ENCODE measurements at regions not wholly inside any gene's neighbourhood (a gene's known extent, or its start where the extent isn't known, plus 50 kb on each side); places are given as distances from the start of the nearest gene placed in this dataset.

DNA sequence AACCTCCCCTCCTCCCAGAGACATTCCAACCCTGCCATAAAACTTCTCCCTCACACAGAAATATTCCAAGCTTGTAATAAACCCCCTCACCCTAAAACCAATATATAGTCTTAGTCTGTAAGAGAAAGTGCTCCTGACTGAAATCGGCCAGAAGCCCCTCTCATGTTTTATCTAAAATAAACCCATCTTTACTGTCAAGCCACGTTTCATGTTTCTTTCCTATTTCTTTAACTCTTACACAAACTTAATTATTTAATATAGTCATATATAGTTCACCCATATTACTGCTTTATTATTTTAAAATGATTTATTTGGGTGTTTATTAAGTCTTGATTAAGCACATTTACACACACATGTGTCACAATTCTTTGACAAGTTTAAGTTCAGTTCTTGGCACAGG lies 191.3 kb upstream of the AADAT start:
- Histone ChIP-seq H3K4me1 (ENCODE audit: control insufficient read depth in 1 of 2, insufficient read depth in 2 of 2, low read length in 2 of 2) (no peaks in the 10 kb centered on the region), H3K9me2 (ENCODE audit: insufficient read depth) (no peaks in the 10 kb centered on the region), H3K9ac (ENCODE audit: low read length) (no peak overlapping the region), H4K20me1 (ENCODE audit: insufficient read depth) (no peaks in the 10 kb centered on the region), H3K79me2 (ENCODE audit: insufficient read depth, low read length) (no peaks in the 10 kb centered on the region), H3K27ac (ENCODE audit: low read depth, low read length) (no peak overlapping the region), H3K4me3 (replicated peaks in 1 of 2; ENCODE audit: low read depth in 1 of 2, low read length in 2 of 2) (no peak overlapping the region), H2AFZ (ENCODE audit: low read depth, low read length, poor library complexity, severe bottlenecking) (no peak overlapping the region), H3K4me2 (ENCODE audit: low read length) (no peak overlapping the region), H3K9me3 (ENCODE audit: control insufficient read depth in 1 of 2, insufficient read depth in 1 of 2, low read depth in 1 of 2, low read length in 2 of 2) (no peaks in the 10 kb centered on the region), H3K36me3 (ENCODE audit: control insufficient read depth in 1 of 2, insufficient read depth in 2 of 2, low read length in 2 of 2) (no peaks in the 10 kb centered on the region), H3K27me3 (ENCODE audit: insufficient read depth, low read length) (no peaks in the 10 kb centered on the region)
- ChIA-PET POLR2A (no interaction called here), CTCF (no interaction called here), RAD21 (ENCODE audit: low non-redundant PET in 1 of 2, low total read pairs in 2 of 2, uncharacterized antibody in 2 of 2, unreplicated experiment in 2 of 2) (no interaction called here)
- no peak for TF ChIP-seq JUND (IDR thresholded peaks at IDR 0.05)
- TF ChIP-seq ZBTB33 (IDR thresholded peaks at IDR 0.05; ENCODE audit: extremely low read depth, insufficient replicate concordance, low read length) = no peak
- no peak for TF ChIP-seq EZH2 (IDR thresholded peaks at IDR 0.05)
- TF ChIP-seq SRF (IDR thresholded peaks at IDR 0.05; ENCODE audit: low read depth) = no peak
- TF ChIP-seq SP1 (IDR thresholded peaks at IDR 0.05; ENCODE audit: low read depth) = no peak
- TF ChIP-seq MAX (IDR thresholded peaks at IDR 0.05) = no peak
- TF ChIP-seq POLR2AphosphoS5 (IDR thresholded peaks at IDR 0.05; ENCODE audit: low read depth, low read length) = no peak
- TF ChIP-seq CBX3 (IDR thresholded peaks at IDR 0.05; ENCODE audit: low read depth) = no peak
- no peak for TF ChIP-seq FOSL1 (IDR thresholded peaks at IDR 0.05; ENCODE audit: low read depth)
- no peak for TF ChIP-seq ZNF274 (IDR thresholded peaks at IDR 0.05; ENCODE audit: low read depth, low read length)
- TF ChIP-seq, protein P1, sequence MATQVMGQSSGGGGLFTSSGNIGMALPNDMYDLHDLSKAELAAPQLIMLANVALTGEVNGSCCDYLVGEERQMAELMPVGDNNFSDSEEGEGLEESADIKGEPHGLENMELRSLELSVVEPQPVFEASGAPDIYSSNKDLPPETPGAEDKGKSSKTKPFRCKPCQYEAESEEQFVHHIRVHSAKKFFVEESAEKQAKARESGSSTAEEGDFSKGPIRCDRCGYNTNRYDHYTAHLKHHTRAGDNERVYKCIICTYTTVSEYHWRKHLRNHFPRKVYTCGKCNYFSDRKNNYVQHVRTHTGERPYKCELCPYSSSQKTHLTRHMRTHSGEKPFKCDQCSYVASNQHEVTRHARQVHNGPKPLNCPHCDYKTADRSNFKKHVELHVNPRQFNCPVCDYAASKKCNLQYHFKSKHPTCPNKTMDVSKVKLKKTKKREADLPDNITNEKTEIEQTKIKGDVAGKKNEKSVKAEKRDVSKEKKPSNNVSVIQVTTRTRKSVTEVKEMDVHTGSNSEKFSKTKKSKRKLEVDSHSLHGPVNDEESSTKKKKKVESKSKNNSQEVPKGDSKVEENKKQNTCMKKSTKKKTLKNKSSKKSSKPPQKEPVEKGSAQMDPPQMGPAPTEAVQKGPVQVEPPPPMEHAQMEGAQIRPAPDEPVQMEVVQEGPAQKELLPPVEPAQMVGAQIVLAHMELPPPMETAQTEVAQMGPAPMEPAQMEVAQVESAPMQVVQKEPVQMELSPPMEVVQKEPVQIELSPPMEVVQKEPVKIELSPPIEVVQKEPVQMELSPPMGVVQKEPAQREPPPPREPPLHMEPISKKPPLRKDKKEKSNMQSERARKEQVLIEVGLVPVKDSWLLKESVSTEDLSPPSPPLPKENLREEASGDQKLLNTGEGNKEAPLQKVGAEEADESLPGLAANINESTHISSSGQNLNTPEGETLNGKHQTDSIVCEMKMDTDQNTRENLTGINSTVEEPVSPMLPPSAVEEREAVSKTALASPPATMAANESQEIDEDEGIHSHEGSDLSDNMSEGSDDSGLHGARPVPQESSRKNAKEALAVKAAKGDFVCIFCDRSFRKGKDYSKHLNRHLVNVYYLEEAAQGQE (IDR thresholded peaks at IDR 0.05; ENCODE audit: low read depth) = no peak
- TF ChIP-seq, protein P2, sequence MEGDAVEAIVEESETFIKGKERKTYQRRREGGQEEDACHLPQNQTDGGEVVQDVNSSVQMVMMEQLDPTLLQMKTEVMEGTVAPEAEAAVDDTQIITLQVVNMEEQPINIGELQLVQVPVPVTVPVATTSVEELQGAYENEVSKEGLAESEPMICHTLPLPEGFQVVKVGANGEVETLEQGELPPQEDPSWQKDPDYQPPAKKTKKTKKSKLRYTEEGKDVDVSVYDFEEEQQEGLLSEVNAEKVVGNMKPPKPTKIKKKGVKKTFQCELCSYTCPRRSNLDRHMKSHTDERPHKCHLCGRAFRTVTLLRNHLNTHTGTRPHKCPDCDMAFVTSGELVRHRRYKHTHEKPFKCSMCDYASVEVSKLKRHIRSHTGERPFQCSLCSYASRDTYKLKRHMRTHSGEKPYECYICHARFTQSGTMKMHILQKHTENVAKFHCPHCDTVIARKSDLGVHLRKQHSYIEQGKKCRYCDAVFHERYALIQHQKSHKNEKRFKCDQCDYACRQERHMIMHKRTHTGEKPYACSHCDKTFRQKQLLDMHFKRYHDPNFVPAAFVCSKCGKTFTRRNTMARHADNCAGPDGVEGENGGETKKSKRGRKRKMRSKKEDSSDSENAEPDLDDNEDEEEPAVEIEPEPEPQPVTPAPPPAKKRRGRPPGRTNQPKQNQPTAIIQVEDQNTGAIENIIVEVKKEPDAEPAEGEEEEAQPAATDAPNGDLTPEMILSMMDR (IDR thresholded peaks at IDR 0.05 in 2 of 3, conservative IDR thresholded peaks at IDR 0.05 in 1 of 3; ENCODE audit: borderline replicate concordance in 1 of 3, insufficient read depth in 1 of 3, low read depth in 2 of 3, low read length in 2 of 3) = no peak
- TF ChIP-seq POLR2A (IDR thresholded peaks at IDR 0.05; ENCODE audit: borderline replicate concordance, extremely low read depth, insufficient read depth, insufficient read length) = no peak
- TF ChIP-seq RAD21 (IDR thresholded peaks at IDR 0.05; ENCODE audit: low read depth) = no peak
- TF ChIP-seq EZH2phosphoT487 (IDR thresholded peaks at IDR 0.05; ENCODE audit: borderline replicate concordance) = no peak
- no peak for TF ChIP-seq EGR1 (IDR thresholded peaks at IDR 0.05; ENCODE audit: low read depth)
- no peak for TF ChIP-seq TCF7L2 (IDR thresholded peaks at IDR 0.05; ENCODE audit: borderline replicate concordance, extremely low read depth, insufficient read depth, insufficient read length)
- intact Hi-C loops (cut with micrococcal nuclease) = no loop called here
- DNase-seq (ENCODE audit: low read depth, low spot score) = no peak
- BruUV-seq (replicated peaks) = no TSS peak
- ATAC-seq = no peak
